SK-N-SH (cell line): ENCODE measurements at regions not wholly inside any gene's neighbourhood (a gene's known extent, or its start where the extent isn't known, plus 50 kb on each side); places are given as distances from the start of the nearest gene placed in this dataset.

Experiments
- CTCF ChIA-PET: fragments of 300-600, 350-600 bp; formaldehyde crosslinking; extraction: SDS; loops from one replicate; lab custom pipeline; 2021; lab: Yijun Ruan, JAX
- POLR2A ChIA-PET: fragments of 350-600 bp; sonication (Branson Sonifier 250); formaldehyde crosslinking; extraction: SDS; loops from one replicate; lab custom pipeline; 2020; ENCODE audit warnings: antibody characterized with exemption, inconsistent platforms; lab: Yijun Ruan, JAX
- DNase-seq: peaks from one replicate; pipeline ENCODE4 v3.0.0; 2012
- H2AFZ ChIP-seq: fragments of 200-600 bp; sonication (generic); 2 replicates; pipeline ENCODE4 v1.8.1; 2016; ENCODE audit warnings: antibody characterized with exemption, mild to moderate bottlenecking, low read depth
- H3F3A ChIP-seq: fragments of 200-600 bp; sonication (generic); replicated peaks from 2 replicates; pipeline ENCODE3; 2016; ENCODE audit warnings: antibody characterized with exemption, mild to moderate bottlenecking; ENCODE audit not compliant: insufficient read depth
- H3K27ac ChIP-seq, 2 experiments: fragments of 200-500 bp in 1 of 2; fragments of 200-600 bp in 1 of 2; sonication (Bioruptor generic) in 1 of 2; sonication (generic), shearing (Covaris generic) in 1 of 2; 2 replicates each; pipeline versions ENCODE4 v1.5.1 to v1.6.1; 2014 to 2016; ENCODE audit warnings: low read depth in 2 of 2, inconsistent platforms in 1 of 2, low read length in 1 of 2, mild to moderate bottlenecking in 1 of 2, mixed read lengths in 1 of 2
- H3K27me3 ChIP-seq: fragments of 200-600 bp; sonication (generic), shearing (Covaris generic); 2 replicates; pipeline ENCODE4 v1.6.1; 2016; ENCODE audit warnings: mixed run types; ENCODE audit not compliant: insufficient read depth
- H3K36me3 ChIP-seq, 2 experiments: fragments of 200-500 bp in 1 of 2; fragments of 200-600 bp in 1 of 2; sonication (Bioruptor generic) in 1 of 2; sonication (generic) in 1 of 2; replicated peaks in 1 of 2; 2 replicates each; pipeline versions ENCODE3 to v1.5.1; 2014 to 2016; ENCODE audit warnings: low read length in 1 of 2, mild to moderate bottlenecking in 1 of 2; ENCODE audit not compliant: insufficient read depth in 2 of 2, control insufficient read depth in 1 of 2
- H3K4me1 ChIP-seq, 2 experiments: fragments of 200-500 bp in 1 of 2; fragments of 200-600 bp in 1 of 2; sonication (Bioruptor generic) in 1 of 2; sonication (generic), shearing (Covaris generic) in 1 of 2; 2 replicates each; pipeline versions ENCODE4 v1.5.1 to v1.6.1; 2014 to 2016; ENCODE audit warnings: low read depth in 1 of 2, low read length in 1 of 2, mixed run types in 1 of 2; ENCODE audit not compliant: insufficient read depth in 2 of 2, control insufficient read depth in 1 of 2
- H3K4me2 ChIP-seq: fragments of 200-600 bp; sonication (generic), shearing (Covaris generic); 2 replicates; pipeline ENCODE4 v1.6.1; 2017; ENCODE audit warnings: mixed run types
- H3K4me3 ChIP-seq, 2 experiments: fragments of 200-500 bp in 1 of 2; fragments of 200-600 bp in 1 of 2; sonication (Bioruptor generic) in 1 of 2; sonication (generic), shearing (Covaris generic) in 1 of 2; 2 replicates each; pipeline versions ENCODE4 v1.5.1 to v1.8.1; 2014 to 2016; ENCODE audit warnings: low read depth in 2 of 2, inconsistent platforms in 1 of 2, low read length in 1 of 2, mild to moderate bottlenecking in 1 of 2, mixed read lengths in 1 of 2, moderate library complexity in 1 of 2
- H3K79me2 ChIP-seq: fragments of 200-600 bp; sonication (generic); 2 replicates; pipeline ENCODE4 v1.8.1; 2017; ENCODE audit warnings: mild to moderate bottlenecking; ENCODE audit not compliant: insufficient read depth
- H3K9ac ChIP-seq: fragments of 200-600 bp; sonication (generic); 2 replicates; pipeline ENCODE4 v1.6.1; 2017; ENCODE audit warnings: mixed run types
- H3K9me2 ChIP-seq: fragments of 200-600 bp; sonication (generic); 2 replicates; pipeline ENCODE4 v1.6.1; 2017; ENCODE audit warnings: mixed run types
- H3K9me3 ChIP-seq: fragments of 200-600 bp; sonication (generic); 2 replicates; pipeline ENCODE4 v1.6.1; 2017; ENCODE audit warnings: mixed run types, mild to moderate bottlenecking, moderate library complexity
- H4K20me1 ChIP-seq: fragments of 200-600 bp; sonication (generic); 2 replicates; pipeline ENCODE4 v1.6.1; 2017; ENCODE audit warnings: mild to moderate bottlenecking, mixed run types; ENCODE audit not compliant: insufficient read depth
- CHD2 ChIP-seq: fragments of 150-350 bp; IDR thresholded peaks from 2 replicates; pipeline ENCODE4 v1.6.1; 2018; ENCODE audit warnings: low read length; ENCODE audit not compliant: partially characterized antibody
- CTCF ChIP-seq: fragments of 200-600 bp; sonication (generic); IDR thresholded peaks from 2 replicates; pipeline ENCODE4 v1.6.1; 2017; ENCODE audit warnings: antibody characterized with exemption, mild to moderate bottlenecking, moderate library complexity
- EZH2phosphoT487 ChIP-seq: fragments of 200-600 bp; sonication (generic); IDR thresholded peaks from 2 replicates; pipeline ENCODE4 v1.6.1; 2017; ENCODE audit warnings: low read depth, mixed run types, mild to moderate bottlenecking, antibody characterized with exemption, moderate library complexity, borderline replicate concordance
- FOSL2 ChIP-seq: IDR thresholded peaks from 2 replicates; pipeline ENCODE4 v1.4.0; 2012; ENCODE audit warnings: low read depth, mild to moderate bottlenecking, moderate library complexity, borderline replicate concordance
- FOXJ3 ChIP-seq: sonication (generic); formaldehyde crosslinking; IDR thresholded peaks from 2 replicates; pipeline ENCODE4 v1.5.1; 2020; ENCODE audit warnings: mild to moderate bottlenecking, missing genetic modification reagents
- FOXM1 ChIP-seq: IDR thresholded peaks from 2 replicates; pipeline ENCODE4 v1.4.0; 2012; ENCODE audit warnings: low read depth, mild to moderate bottlenecking
- MAX ChIP-seq: IDR thresholded peaks from 2 replicates; pipeline ENCODE4 v1.4.0; 2012; ENCODE audit warnings: low read depth
- NRF1 ChIP-seq: IDR thresholded peaks from 2 replicates; pipeline ENCODE4 v1.6.1; 2012; ENCODE audit warnings: low read depth, mild to moderate bottlenecking, low read length
- PBX3 ChIP-seq: IDR thresholded peaks from 2 replicates; pipeline ENCODE4; 2012
- POLR2AphosphoS5 ChIP-seq: IDR thresholded peaks from 2 replicates; pipeline ENCODE4 v1.6.1; 2012; ENCODE audit warnings: low read depth, low read length
- RAD21 ChIP-seq: IDR thresholded peaks from 2 replicates; pipeline ENCODE4 v1.6.1; 2012; ENCODE audit warnings: mild to moderate bottlenecking, low read length
- RCOR1 ChIP-seq: fragments of 150-350 bp; IDR thresholded peaks from 2 replicates; pipeline ENCODE4 v1.6.1; 2017; ENCODE audit warnings: antibody characterized with exemption, low read length
- RXRA ChIP-seq: IDR thresholded peaks from 2 replicates; pipeline ENCODE4 v1.4.0; 2012; ENCODE audit warnings: low read depth, mild to moderate bottlenecking, borderline replicate concordance
- TCF12 ChIP-seq: IDR thresholded peaks from 2 replicates; pipeline ENCODE4 v1.4.0; 2012
- TEAD4 ChIP-seq: IDR thresholded peaks from 2 replicates; pipeline ENCODE4 v1.4.0; 2012; ENCODE audit warnings: mild to moderate bottlenecking, borderline replicate concordance; ENCODE audit not compliant: insufficient read depth
- USF1 ChIP-seq: IDR thresholded peaks from 2 replicates; pipeline ENCODE4 v1.4.0; 2012; ENCODE audit warnings: low read depth, borderline replicate concordance
- YY1 ChIP-seq: IDR thresholded peaks from 2 replicates; pipeline ENCODE4 v1.4.0; 2012; ENCODE audit warnings: low read depth, mild to moderate bottlenecking
- WGBS: methylation state at CpG from one replicate; pipeline ENCODE4 v1.1.6; 2017; ENCODE audit warnings: low lambda C conversion rate; 5-methylcytosine and 5-hydroxymethylcytosine counted together

GRCh38 chr12:88428350-88428749, 151.9 kb downstream of the KITLG start:
- no peaks in the 10 kb centered on the region for H3K9me2 ChIP-seq
- no peaks in the 10 kb centered on the region for H4K20me1 ChIP-seq
- no peak overlapping the region for H3K4me3 ChIP-seq
- TF ChIP-seq CHD2 (no peak), FOSL2 (no peak), RAD21 (no peak), RCOR1 (no peak), FOXM1 (no peak), RXRA (no peak), EZH2phosphoT487 (no peak), PBX3 (no peak), CTCF (no peak), USF1 (no peak), TEAD4 (no peak), POLR2AphosphoS5 (no peak), TCF12 (no peak), YY1 (no peak), MAX (no peak), FOXJ3 (CRISPR knock-in tag) (no peak), NRF1 (no peak)
- CTCF ChIA-PET: interaction anchor here (0.7 kb wide), 1 partner anchor 137 kb away, joined by 3 read pairs; no protein-coding TSS in a partner anchor
- no peaks in the 10 kb centered on the region for H3K79me2 ChIP-seq
- H3K4me2 ChIP-seq: no peak overlapping the region
- H3K4me1 ChIP-seq: no peaks in the 10 kb centered on the region
- WGBS: 97% methylated on average over 1 of the region's 1 CpG
- peaks cover 0 to 6% of the 10 kb centered on the region in 2 experiments for H3K36me3 ChIP-seq
- H3K27me3 ChIP-seq: no peaks in the 10 kb centered on the region
- H3K27ac ChIP-seq: no peak overlapping the region
- no peaks in the 10 kb centered on the region for H3F3A ChIP-seq
- H2AFZ ChIP-seq: no peak overlapping the region
- no peak for DNase-seq
- POLR2A ChIA-PET: no interaction called here
- H3K9ac ChIP-seq: no peak overlapping the region
- H3K9me3 ChIP-seq: peaks cover 10% of the 10 kb centered on the region; the same call in 1 of the 2 replicates
